Dermis blood vessel endothelial cell (primary cell): ENCODE measurements at regions not wholly inside any gene's neighbourhood (a gene's known extent, or its start where the extent isn't known, plus 50 kb on each side); places are given as distances from the start of the nearest gene placed in this dataset.

Source experiments
- DNase-seq: peaks from one replicate; pipeline ENCODE4 v3.0.0; 2010

DNA sequence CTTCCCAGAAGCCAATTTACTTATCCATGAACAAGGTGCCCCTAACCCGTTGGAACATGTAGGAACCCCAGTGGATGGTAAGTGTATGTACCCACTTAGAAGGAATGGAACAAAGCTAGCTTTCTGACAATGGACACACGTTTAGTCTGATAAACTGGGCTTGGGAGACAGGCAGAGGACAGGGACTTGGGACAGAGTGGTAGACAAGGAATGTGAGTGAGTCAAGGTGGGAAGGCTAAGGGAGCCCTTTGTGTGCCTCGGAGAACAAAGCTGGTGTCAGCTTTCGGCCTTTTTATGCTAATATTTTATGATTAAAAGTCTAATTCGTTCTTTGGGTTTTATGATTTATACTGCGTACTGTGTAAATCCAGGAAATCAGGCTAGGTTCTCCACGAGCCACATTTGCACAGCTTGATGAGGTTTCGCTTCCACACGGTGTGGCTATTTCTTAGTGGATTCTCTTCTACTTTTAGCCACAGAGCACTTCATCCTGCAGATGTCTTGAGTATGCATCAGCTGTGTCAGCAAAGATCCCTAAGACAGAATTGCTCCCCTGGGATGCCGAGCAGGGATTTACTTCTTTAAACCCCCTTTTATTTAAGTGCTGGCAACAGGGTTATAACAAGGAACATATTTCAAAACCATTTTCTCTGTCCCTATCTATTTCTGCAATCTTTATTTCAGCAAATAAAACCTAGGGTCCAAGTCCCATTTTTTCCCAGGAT is 258.5 kb downstream of the DLEU7 start:
- DNase-seq, result no peak

DNA sequence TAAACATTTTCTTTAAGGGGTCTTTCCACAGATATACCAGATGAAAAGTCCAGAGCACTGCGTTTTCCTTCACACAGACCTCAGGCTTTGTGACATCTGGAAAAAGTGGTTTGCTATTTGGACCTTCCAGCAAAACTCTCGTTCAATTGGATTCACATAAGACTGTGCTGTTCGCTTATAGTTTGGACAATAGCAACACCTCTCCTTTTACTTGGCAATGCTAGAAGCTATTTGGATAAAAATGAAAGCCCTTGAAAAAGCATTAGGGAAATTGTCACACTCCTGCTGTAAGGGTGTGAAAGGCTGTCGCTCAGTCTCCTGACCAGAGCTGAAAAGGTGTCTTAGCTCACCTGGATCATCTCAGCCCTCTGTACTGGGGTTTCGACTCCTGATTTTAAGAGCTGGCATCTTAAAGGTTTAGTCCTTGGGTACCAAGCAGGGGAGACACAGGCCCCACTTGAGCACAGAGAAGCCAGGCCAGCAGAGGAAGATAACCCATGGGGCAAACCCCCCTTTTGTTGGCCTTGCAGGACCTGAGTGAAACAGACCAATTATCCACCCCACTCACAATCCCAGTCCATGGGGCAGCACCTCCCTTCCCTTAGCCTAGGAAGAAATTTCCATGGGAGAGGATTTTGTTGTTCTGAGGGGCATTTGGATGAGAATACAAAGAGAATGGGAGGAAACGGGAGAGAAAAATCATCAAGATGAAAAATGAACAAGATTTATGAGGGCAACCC is 257.6 kb downstream of the DLEU7 start:
- DNase-seq, result no peak

DNA sequence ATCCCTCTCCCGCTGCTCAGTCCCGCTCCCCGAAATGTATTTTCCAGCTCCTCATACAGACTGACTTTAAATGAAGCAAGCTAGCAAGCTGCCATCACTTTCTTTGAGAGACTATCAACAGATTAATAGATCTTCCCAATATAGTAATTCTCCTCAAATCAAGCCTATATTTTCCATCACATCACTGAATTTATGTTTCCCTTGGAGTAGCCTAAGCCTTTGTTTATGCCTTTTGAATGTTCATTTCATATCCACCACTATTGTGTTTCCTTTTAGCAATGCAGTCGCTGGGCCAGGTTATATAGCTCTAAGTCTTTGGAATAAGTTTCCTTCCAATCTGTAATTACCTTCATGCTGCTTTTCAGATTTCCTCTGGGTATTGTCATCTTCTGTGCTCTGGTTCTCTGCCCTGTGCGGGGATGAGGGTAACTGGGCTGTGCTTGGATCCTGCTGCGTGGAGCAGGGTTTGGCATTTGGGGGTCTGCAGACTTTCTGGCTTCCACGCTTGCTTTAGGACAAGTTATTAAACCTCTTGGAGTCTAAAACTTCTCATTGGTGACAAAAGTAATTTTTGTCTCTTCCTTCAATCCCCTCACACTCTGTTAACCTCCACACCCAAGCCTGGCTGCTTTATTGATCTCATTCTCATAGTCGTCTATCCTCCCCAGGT is 256.9 kb downstream of the DLEU7 start:
- DNase-seq, result no peak

DNA sequence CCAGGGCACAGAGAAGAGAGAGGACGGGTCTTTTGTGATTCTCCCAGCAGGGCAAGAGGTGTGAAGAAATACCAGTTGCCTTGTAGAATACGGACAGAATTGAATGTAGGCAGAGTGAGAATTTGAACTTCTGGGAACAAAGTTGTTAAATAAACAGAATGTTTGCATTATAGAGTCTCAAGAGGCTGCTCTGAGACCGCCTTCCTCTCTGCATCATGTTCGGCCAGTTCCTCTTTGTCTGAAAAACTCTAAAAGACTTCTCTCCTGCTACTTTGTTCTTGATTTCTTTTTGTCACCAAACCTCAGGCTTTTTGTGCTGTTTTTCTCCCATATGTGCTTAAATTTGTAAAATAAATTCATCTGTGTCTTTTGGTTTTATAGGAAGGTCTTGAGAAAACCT is 256.4 kb downstream of the DLEU7 start:
- no peak for DNase-seq

DNA sequence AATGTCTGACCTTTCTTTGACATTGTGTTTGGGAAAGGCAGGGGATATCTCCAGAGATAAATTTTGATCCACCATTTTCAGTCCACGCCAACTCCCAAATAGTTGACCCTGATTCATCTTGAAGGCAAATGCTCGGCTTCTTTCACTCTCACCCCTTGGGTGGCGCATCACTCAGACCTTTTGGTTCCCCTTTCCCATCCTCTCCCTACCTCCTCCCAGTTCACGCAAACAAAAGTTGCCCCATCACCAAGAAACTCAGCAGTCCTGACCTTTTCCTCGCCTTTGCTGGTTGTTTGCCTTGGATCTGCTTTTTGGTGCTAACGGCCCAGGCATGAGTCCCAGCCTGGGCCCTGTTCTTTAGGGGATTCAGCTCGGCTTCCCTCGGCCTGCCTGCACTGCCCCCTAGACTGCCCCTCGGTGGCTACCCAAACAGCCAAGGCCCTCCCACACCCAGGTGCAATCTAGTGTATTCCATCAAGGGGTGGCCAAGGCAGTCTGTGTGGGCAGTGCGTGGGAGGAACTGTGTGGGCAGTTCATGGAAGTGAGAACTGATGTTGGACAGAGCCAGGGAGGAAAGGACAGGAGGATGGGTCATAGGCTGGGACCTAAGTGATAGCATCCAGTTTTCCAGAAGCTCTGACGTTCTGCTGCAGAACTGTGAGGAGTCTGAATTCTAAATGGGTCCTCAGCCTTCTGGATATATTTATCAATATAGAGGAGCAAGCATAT is 255.7 kb downstream of the DLEU7 start:
- no peak for DNase-seq

DNA sequence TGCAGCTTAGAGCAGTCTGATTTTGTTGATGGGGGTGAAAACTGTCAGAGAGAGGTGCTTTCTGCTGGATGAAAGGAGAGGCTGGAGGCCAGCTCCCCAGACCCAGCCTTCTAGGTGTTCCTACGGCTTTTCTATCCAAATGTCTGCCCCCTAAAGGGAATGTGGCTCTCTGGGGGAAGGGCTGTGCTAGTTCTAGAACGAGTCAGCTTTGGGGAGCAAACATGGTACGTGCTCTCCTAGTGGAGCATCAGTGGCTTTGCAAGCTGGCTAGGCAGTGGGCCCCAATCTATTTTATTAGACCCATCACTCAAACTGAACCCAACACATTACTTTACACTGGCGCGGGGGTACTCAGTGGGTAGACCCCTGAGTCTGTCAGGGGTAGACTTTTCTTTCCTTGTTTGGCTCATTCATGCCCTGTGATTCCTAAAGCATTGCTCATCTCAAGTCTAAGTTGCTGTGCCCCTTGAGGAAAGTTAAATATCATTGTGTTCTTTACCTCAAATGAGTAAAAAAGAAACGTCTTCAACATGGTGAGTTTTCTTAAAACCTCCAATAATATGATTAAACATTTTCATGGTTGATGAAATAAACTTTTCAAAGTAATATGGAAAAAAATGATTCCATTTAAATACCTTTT is 254.9 kb downstream of the DLEU7 start:
- no peak for DNase-seq

DNA sequence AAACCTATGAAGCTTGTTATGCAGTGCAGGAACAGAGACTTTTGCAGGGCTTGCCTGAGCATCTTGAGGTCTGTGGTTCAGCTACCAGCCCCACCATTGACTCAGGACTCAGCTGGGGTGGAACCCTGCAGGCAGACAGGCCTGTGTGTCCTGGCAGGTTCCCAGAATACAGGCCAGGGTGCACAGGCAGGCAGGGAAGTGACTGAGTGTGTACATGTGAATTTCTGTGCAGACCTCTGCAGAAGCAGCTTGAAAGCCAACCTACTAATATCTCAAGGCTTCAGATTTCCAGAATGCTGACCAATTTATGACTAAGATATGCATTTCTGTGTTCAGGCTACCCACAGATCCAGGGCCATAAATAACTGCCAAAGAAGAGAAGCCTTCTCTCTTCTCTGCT is 254.4 kb downstream of the DLEU7 start:
- no peak for DNase-seq

DNA sequence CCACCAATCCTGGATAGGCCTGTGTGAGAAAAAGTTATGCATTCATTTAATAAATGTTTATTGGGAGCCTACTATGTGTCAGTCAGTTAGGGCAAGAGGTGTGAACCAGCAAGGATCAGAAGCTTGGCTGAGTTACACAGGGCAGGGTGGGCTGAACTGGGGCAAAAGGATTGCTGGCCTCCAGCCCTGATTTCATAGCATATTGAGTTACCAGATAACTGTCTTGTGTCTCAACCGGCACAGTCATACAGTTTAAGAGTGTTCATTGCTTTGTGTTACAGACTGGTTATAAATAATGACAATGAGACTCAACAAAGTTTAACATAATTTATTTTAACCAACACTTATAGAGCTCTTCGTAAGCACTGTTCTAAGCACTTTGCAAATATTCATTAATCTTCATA is 253.8 kb downstream of the DLEU7 start:
- DNase-seq, result no peak

DNA sequence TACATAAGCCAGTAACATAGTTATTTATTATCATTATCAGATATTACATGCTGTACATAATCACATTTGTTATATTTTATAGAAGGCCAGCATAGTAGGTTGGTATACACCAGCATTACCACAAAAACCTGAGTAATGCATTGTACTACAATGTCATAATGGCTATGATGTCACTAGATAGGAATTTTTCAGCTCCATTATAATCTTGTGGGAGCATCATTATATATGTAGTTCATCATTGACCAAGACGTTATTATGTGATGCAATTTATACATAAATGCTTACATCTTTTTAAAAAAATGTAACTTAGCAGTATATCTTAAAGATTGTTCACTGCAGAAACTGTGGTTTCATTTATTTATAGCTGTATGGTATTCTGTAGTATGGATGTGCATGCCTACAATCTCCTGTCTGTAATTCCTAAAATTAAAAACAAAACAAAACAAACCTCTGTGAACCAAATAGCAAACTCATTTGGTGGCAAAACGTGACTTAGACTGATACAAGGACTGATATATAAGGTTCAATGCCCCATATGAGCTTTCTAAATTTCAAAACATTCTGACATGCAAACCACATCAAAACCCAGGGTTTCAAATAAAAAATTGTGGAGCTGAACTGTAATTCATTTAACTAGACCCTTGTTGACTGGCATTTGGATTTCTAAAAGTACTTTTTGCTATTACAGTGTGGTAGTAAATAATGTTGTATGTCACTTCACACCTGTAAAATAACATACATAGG is 250.9 kb downstream of the DLEU7 start:
- peak; percentile 35 for DNase-seq

DNA sequence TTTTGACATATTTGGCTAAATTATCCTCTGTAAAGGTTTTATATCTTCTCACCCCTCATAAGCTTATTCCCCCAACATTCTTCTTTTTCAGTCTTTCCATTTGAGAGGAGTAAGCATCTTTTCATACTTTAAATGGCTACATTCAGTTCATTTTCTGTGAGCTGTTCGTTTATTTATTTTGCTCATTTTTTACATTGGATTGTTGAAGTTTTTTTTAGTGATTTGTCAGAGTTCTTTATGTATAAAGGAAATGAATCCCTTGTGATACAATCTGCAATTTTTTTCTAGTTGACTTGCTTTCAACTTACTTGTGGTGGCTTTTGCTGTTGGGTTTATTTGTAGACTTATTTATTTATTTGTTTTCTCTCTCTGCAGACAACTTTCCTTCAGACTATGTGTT is 250.3 kb downstream of the DLEU7 start:
- no peak for DNase-seq

DNA sequence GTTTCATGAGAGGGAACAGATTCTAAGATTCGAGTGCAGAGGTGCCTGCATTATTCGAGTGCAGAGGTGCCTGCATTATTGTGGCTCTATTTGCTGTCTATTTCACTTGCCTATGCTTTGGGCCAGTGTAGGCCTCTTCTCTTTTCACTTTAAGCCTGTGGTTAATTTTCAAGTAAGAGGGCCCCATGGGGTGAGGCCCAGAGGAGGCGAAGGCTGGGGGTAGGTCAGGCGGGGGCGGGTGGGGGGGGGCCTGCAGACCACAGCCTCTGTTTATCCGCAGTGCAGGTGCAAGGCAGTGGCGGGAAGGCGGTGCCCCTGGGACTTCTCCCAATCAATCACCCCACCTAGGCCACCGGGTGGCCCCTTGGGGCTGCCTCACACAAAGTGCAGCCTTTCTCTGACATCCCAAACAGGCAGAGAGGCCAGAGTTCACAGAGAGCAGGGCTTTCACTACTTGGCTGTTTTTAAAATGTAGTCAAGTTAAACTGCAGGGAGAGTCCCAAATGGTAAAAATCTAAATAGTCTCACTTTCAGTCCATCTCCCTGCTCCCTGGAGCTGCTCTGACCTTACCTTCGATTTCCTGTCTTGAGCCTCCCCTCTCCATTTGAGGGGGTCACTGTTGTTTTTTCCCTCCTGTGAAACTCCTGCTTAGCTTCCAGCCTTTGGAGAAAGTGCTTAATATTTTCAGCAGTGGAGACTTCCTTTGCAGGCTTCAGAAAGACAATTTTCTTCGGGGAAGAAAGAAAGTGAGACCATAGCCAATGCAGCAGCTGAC is 249.0 kb downstream of the DLEU7 start:
- DNase-seq, result no peak

DNA sequence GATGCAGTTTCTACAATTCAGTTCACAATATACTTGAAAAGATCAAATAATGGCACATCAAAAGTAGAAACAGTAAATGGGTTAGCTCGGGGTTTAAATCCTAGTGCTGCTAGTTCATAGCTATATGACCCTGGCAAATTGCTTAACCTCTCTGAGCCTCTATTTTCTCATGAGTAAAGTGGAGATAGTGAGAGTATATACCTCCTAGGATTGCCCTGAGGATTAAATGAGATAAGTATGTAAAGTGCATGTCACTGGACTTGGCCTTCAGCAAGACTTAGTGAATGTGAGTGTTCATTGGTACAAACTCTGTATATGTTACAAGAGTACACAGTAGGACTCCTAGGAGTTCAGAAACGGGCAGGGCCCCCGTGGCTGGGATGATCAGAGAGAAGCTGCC is 248.3 kb downstream of the DLEU7 start:
- DNase-seq, result no peak

DNA sequence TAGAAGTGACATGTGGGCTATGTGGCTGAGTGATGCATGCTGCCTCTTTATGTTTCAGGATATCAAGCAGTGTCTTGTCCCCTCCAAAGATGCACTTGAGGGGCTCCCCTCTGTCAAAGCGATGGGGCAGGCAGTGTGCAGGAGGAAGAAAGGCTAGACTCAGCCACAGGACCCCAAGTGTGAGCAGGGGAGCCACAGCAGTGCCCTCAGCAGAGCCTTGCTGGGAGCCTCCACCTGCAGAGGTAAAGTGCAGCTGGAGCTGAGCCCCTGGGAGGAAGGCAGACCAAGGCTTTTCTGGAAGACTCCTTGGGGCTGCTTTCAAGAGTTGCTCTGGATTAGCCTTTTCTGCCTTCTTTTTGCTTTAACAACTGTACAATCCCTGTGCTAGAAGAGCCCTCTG is 247.3 kb downstream of the DLEU7 start:
- DNase-seq, result no peak

DNA sequence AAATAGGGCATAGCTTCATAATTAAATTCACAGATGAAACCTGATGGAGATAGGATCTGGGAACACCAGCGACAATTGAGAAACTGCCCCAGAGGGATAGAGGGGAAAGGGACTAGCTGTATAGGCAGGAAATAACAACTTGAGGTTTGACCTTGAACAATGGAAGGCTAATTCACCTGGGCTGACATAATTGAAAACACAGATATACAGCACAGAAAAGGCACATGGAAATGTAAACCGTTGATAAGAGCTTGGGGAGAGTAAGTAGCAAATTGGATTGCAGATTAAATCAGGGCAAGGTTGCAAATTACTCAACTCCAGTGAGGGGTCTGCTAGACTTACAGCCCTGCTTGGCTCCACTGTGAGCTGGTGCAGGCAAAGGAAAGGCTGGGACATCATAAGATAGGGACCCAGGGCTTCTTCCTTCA is 246.7 kb downstream of the DLEU7 start:
- DNase-seq, result no peak

DNA sequence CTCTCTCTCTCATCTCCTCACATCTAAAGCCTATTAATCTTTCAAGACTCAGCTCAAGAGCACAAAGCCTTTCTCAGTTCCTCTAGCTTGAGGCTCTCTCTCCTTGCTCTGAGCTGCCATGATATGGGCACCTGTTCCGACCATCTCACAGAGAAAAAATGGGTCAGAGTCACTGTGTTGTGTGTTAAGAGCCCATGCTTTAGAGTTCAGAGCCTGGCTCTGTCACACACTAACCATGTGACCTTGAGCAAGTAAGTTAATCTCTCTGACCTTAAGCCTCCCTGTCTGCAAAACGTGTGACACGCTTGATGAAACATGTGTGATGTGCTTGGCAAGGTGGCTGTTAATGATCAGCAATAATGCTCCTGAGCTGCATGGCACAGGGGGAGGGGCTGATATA is 245.2 kb downstream of the DLEU7 start:
- no peak for DNase-seq

DNA sequence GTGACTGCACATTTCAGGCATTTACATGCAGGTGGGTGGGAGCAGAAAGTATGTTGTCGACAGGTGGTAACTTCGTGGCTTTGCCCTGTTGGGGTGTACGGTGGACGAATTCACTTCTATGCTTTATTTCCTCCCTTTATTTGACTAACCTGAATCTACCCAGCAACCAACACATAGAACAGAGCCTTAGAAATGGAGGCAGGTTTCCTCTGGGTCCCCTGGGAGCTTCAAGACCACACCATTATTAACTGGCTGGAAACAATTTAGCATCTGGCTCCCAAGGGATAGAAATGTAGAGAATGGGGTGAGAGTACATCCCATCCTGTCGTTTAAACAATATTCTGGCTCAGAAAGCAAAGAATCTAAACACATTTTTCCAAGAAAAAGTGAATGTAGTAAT is 244.4 kb downstream of the DLEU7 start:
- DNase-seq, result no peak

DNA sequence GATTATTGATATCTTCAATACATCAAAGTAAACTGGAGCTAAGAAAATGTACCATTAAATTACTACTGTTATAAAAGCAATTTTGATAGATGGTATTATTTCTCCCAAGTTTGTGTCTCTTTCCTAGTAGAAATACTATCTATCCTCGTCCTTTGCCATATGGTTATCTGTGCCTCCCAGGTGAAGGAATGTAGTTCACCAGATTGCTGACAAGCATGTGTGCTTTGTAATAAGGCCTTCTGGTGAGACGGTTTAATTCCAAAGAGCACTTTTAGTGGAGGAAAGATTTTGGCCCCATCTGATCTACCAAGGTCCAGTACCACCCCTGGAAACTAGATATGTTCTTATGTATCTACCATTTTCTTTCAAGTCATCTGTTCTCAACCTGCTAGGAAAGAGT is 243.6 kb downstream of the DLEU7 start:
- DNase-seq, result no peak

DNA sequence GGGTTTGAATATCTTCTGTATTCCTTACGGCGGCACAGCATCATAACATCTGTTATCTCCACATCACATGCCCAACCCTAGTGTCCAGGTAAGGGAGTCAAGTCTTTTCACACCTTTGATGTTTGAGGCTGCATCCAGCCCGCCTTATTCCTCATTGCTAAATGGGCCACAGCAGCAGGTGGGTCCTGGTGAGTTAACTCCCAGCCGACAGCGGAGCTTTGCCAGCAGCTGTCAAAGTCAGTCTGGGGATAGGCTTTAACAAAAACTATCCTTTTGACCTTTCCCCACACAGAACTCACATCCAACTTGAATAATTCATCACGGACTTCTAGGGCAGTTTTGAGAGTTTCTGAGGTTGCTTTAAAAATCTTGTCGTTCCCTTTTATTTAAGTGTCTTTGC is 235.1 kb downstream of the DLEU7 start:
- no peak for DNase-seq

DNA sequence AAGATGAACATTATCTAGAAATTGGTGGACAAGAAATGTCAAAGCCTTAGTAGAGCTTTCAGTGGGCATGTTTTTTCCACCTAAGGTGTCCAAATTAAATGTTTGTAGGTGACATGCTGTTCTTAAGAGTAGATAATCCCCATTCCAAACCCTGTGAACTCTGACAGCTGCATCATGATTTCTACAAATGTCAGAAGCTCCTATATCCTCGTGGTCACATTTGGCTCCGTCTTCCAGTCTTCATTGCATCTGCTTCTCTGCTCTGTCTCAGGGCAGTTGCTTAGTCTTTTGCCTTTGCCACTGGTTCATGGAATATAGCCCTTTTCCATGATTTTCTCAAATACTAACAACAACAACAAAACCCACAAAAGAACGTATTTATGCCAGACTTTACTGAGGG is 234.5 kb downstream of the DLEU7 start:
- DNase-seq, result no peak

DNA sequence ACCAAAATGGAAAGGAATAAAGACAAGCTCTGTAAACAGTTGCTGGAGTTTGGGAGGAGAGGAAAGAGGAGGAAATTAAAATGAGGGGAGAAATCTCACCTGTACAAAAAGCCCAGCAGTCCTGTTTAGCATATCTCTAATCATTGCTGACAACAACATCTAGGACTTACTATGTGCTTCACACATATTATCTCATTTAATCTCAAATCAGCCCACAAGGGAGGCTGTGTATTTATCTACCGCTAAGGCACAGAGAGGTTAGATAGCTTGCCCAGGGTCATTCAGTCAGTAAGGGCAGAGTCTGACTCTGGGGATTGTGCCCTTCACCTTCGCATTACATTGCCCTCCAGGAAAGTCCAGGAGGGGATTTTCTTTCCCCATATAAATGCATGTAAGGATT is 233.3 kb downstream of the DLEU7 start:
- no peak for DNase-seq

DNA sequence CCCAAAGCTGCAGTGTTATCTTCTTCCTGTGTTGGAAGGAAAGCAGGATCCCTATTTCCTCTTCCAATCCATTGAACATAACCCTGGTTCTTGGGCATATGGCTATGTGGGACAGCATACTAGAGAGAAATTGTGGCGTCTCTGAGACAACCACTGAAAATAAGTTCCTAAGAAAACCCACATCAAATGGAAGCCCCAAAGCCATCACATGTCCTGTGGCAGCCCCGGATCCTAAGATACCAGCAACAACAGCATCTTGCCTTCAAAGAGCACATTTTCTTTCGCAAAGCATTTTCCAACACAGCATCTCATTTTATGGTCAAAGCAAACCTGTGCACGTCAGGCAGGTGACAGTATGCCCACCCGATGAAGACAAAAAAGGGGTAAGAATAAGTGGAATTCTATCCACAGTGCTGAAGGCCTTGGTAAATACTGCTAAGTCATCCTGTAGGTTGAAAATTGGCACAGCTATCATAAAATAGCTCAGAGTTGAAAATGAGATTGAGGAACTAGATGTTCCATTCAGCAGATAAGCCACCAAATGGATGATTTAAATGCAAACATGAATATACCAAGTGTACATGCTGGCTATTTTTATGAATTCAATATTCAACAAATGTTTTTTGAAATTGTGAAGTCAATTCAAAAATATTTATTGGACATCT is 232.2 kb downstream of the DLEU7 start:
- no peak for DNase-seq
